GM12891 (cell line): ENCODE measurements at regions not wholly inside any gene's neighbourhood (a gene's known extent, or its start where the extent isn't known, plus 50 kb on each side); places are given as distances from the start of the nearest gene placed in this dataset.

ENCODE experiments used
- POLR2A ChIP-seq: IDR thresholded peaks from 2 replicates; pipeline ENCODE4 v1.6.1; 2011; ENCODE audit warnings: low read depth, low read length, control low read depth
- POLR2AphosphoS5 ChIP-seq: IDR thresholded peaks from 2 replicates; pipeline ENCODE4 v1.6.1; 2011; ENCODE audit warnings: low read depth, low read length, control low read depth
- TAF1 ChIP-seq: IDR thresholded peaks from 2 replicates; pipeline ENCODE4 v1.6.1; 2011; ENCODE audit warnings: low read depth, low read length, control low read depth

DNA sequence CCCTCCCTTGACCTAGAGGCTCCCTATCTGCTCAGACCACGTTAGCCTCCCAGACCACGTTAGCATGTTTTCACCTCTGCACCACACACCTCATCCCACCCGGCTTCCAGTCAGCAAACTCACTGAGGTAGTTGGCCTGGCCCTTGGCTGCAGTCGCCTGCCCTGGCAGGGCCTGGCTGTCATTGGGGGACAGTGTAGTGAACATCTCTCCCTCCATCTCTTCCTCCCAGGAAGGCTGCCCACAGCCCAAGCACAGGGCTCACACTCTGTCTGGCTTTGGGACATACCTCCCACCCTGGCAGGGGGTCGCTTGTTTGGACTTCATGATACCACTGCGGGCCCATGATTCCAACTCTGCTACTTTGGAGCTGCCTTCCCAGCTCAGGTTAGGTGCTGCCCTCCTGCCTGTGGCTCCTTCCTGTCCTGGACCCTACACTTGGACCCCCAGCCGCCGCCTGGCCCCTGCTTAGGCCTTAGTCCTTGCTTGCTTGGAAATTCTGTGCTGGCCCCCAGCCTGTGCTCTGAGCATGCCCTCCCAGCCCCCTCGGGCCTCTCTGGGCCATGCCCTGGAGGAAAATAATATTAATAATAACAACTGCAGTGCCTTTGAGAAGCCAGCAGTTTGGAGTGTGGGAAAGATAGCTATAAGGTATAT is 167.7 kb downstream of the COPRS start:
- no peak for TF ChIP-seq POLR2A
- no peak for TF ChIP-seq POLR2AphosphoS5
- no peak for TF ChIP-seq TAF1
